Astrocyte of the hippocampus (primary cell): ENCODE measurements at regions not wholly inside any gene's neighbourhood (a gene's known extent, or its start where the extent isn't known, plus 50 kb on each side); places are given as distances from the start of the nearest gene placed in this dataset.
"Not testable (repeated sequence)": the region's sequence is repeated elsewhere in the genome, so short reads cannot be mapped to it uniquely, and the experiment has no call there.

Source experiments
- DNase-seq: peaks from one replicate; pipeline ENCODE4 v3.0.0; 2011; ENCODE audit warnings: low read depth, low spot score

DNA sequence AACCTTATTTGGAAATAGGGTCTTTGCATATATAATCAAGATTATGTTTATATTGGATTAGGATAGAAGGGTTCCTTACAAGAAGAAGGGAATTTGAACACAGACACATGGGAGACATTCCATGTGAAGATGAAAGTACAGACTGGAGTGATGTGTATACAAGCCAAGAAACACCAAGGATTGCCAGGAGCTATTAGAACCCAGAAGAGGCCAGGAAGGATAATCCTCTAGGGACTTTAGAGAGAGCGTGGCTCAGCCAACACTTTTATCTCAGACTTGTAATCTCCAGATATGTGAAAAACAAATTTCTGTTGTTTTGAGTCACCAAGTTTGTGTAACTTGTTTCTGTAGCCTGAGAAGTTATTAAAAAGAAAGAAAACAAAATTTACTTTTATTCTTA is 1173.9 kb upstream of the CITED2 start:
- peak; percentile 19 for DNase-seq

DNA sequence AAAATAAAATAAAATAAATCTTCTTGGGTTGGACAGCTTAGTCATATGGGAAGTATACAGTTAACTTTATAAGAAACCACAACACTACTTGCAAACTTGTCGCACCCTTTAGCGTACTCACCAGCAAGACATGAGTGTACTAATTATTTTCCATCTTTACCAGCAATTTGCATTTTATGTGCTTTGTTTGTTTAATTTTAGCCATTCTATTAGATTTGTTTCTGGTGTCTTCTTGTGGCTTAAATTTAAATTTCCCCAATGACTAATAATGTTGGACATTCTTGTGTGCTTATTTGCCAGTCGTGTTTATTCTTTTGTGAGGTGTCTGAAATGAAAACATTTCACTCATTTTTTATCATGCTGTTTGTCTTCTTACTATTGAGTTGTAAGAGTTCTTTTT is 1172.2 kb upstream of the CITED2 start:
- peak; percentile 44 for DNase-seq

DNA sequence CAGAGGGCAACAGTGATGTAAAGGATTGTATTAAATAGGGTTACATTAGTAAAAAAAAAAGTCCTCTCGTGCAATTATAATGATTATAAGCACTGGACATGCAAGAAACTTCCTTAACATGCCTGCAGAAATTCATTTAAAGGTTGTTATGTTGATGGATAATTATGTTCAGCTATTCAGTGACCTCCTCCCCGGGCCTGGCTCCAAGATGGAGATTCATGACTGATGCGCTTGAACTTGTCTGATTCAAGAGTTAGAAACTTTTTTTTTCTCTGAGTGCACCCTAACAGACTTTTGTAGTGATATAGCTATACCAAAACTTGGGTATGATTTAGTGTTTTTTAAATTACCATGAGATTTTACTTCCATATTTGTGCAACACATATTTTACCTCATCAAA is 1170.0 kb upstream of the CITED2 start:
- no peak for DNase-seq

DNA sequence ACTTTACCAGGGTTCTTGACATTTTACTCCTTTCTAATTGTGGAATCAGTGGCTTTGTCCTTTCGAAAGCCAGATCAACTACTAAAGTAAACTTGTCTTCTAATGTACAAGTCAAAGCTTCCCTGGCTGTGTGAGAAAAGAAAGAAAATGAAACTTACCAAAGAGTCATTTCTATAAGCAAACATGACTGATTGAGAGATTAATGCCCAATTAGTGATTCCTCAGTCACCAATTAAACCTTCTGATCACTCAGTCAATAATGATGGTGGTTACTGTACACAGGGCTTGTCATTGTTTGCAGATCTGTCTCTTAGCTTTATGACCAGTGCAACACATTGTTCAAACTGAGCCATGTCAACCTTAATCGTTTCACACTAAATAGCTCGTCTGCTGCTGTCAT is 1168.4 kb upstream of the CITED2 start:
- no peak for DNase-seq

DNA sequence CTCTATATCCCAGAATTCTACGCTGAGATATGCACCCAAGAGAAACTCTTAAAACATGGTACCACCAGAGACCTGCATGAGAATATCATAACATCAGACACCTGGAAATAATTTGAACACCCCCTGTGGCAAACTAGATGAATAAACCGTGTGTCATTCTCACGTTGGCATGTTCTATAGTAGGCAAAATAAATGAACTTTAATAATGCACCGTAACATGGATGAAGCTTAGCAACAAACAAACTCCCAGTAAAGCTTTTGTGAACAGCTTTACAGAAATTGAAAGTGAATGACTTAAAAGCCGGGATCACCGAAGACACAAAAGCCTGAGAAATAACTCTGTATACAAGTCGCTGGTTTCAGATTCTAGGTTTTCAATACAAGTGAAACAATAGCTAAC is 1166.8 kb upstream of the CITED2 start:
- peak; percentile 40 for DNase-seq

DNA sequence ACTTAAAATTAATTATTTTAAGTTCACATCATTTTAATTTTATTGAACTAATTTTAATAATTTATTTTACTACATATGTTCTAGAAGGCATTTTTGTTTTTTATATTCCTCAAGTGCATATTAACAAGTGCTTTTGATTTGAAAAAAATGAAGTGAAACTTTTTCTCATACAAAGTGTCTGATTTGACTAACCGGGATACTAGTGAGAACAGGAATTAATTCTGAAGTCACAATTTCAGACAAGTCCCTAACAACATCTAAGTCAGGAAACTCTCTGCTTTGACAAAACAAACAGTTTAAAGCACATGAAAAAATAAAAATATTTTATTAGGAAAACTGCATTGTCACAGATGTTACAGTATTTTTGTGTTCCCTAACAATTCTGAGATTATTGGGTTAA is 1166.3 kb upstream of the CITED2 start:
- no peak for DNase-seq

DNA sequence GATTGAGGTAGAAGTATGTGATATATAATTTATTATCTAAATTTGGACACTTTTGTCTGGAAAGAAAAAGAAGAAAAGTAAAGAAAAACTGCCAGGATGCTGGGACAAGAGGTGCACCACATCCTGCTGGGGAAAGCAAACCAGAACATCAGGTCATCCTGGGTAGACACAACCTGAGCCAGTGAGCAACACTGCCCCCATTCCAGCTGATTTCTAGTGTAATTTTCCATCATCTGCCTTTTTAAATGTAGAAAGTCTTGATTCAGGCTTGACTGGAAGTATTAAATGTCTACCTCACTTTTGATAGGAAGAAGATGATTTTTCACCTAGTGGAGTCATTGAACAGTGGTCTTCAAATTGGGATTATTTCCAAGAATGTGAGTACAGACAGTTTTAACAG is 1164.5 kb upstream of the CITED2 start:
- peak; percentile 44 for DNase-seq

DNA sequence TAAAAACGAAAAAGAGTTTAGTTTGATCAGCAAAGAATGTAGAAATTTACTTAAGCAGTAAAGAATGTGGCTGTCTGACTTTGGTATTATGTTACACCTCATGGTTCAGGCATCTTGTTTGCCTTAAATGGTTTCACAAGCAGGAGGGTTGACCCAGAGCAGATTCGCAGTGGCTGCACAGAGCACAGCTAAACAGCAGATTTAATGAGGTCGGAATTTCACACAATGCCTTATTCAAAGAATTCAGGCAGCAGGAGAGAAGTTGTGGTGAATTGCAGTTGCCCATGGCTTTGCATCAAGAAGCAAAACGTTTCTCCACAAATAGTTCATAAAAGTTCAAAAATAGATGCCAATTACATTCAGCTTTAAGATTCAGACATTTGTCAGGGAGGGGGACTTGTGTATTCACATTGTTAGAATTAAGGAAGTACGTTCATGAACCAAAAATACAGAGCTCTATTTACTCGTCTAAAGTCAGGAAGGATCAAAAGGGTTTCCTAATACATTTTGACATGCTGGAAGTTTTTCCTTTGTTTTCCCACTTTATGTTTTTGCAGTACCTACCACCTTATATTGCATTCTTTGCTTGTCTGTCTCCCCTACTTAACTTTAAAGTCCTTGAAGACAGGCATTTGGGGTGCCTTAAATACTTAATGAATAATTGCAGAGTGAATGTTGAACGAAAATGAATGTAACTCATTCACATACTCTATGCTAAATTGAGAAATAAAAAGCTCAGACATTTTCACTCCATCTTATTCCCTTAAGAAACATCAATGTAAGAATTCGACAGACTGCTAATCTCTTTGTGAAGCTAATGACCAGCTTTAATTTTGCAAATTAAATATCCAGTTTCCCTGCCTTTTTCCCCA is 1163.6 kb upstream of the CITED2 start:
- peak; percentile 98 for DNase-seq

DNA sequence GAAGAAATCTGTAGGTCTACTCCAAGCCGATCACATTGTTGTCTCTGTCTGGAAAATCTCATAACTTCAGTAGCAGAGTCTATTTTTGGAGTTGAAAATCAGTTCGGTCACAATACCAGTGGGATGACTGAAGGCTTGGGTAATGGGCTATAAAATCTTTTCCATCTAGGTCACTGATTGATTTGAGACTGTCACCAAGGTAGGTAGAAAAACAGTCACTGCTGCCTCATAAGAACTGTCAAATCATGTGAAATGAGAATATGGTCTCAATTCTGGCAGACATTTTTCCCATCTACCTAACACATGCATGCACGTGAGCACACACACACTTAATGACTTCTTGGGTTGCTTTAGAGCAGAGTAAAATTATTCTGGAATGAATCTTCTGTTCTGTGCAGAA is 1162.8 kb upstream of the CITED2 start:
- peak; percentile 62 for DNase-seq

DNA sequence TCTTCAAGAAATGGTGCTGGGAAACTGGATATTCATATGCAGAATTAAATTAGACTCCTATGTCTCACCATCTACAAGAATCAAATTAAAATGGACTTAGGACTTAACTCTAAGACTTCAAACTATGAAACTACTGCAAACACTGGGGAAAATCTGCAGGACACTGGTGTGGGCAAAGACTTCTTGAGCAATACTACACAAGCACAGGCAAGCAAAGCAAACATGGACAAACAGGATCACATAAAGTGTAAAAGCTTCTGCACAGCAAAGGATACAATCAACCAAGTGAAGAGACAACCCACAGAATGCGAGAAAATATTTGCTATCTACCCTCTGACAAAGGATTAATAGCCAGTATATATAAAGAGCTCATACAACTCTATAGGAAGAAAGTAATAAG is 1161.1 kb upstream of the CITED2 start:
- no peak for DNase-seq

DNA sequence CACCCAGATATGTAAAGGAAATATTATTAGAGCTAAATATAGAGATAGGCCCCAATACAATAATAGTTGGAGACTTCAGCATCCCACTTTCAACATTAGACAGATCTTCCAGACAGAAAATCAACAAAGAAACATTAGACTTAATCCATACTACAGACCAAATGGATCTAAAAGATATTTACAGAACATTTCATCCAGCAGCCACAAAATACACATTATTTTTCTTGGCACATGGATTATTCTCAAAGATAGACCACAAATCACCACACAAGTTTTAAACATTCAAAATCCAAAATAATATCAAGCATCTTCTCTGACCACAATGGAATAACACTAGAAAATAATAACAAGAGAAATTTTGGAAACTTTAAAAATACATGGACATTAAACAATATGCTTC is 1159.1 kb upstream of the CITED2 start:
- DNase-seq: no peak

DNA sequence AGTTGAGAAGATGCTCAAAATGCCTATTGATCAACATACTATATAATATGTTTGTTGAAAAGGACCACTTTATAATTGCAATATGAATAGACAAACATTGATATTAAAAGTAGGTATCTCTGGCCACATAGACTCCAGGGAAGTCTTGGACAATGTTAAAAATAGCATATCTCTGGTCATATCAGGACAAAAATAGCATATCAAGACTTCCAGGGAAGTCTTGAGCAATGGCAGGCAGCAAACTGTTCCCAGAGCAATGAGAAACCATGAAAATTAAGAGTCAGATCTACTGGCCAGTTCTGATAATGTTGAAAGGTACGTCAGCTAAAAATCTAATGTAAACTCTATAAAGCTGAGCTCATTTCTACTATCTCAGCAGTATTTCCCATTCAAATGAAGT is 1130.3 kb upstream of the CITED2 start:
- no peak for DNase-seq

DNA sequence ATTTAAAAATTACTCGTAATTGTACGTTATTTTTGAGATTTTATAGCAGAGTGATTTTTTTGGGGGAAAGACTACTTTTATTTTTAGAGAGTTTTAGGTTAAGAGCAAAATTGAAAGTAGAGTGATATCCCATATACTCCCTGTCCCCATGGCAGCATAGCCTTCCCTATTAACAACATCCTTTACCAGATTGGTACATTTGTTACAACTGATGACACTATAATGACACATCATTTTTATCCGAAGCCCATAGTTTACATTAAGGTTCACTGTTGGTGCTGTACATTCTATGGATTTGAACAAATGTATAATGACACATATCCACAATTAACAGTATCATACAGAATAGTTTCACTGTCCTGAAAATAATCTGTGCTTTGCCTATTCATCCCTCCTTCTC is 1126.4 kb upstream of the CITED2 start:
- no peak for DNase-seq

DNA sequence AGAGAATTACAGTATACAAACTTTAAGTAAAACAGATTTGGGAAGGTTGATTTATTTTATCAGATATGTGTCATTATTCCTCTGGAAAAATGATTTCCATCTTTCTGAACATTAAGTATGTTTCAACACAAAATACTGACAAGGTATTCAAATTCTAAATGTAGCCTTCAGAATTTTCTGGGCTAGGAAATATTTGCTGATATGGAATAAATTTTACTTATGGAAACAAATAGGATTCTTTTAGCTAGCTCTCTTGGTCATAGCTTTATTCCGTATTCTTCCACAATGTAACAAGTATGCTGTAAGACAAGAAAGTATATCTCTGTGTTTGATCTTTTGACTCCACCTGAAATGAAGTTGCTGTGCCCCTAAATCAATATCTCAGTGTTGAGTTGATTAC is 1125.2 kb upstream of the CITED2 start:
- DNase-seq: no peak

DNA sequence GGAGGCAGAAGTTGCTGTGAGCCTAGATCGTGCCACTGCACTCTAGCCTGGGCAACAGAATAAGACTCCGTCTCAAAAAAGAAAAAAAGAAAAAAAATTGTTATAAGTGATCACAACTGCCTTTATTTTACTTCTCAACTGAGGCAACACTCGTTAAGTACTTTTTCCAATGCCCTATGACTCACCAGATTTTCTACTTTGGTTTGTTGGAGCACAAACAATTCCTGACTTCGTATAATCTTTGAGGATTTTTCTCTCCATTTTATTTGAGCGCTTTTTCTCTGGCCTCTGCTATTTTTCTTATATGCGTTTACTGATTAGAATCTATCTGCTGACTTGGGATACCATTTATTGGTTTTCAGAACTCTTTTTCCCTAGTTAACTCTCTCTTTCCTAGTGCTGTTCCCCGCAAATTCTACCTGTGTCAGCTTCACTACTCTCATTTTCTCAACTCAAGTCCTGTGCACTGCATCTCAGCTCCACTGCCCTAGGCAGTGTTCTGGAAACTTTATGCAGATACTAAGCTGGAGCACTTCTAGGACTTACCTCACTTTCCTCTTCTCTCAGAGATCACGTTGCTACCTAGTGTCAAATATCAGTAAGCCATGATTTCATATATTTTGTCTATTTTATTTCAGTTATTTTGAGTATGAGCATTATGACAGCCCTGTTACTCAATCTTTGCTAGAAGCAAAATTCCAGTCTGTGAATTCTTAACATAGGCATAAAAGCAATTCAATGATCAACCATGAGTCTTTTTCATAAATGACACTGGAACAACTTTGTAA is 1120.1 kb upstream of the CITED2 start:
- no peak for DNase-seq

DNA sequence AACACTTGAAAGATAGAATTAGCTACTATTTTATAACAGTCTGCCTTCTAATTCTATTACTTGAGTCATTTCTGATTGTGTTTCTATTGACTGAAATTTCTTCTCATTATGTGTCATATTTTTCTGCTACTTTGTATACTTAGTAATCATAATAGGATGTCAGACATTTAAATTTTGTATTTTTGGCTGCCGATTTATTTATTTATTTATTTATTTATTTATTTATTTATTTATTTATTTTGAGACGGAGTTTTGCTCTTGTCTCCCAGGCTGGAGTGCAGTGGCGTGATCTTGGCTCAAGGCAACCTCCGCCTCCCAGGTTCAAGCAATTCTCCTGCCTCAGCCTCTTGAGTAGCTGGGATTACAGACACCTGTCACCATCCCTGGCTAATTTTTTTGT is 1119.0 kb upstream of the CITED2 start:
- not testable (repeated sequence) for DNase-seq

DNA sequence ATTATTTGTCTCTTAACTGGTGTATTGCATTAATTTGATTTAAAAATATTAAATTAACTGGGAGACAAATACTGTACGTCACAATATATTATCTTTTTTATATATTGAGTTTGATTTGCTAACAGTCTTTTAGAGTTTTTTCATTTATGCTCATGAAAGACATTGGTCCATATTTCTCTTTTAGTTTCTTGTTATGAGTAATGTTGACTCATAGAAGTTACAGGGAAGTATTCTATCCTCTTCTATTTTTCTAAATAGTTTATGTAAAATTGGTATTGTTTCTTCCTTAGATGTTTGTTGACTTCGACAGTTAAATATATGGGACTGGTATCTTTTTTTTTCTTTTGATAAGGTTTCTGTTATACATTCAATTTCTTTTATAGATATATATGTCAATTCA is 1115.6 kb upstream of the CITED2 start:
- no peak for DNase-seq

DNA sequence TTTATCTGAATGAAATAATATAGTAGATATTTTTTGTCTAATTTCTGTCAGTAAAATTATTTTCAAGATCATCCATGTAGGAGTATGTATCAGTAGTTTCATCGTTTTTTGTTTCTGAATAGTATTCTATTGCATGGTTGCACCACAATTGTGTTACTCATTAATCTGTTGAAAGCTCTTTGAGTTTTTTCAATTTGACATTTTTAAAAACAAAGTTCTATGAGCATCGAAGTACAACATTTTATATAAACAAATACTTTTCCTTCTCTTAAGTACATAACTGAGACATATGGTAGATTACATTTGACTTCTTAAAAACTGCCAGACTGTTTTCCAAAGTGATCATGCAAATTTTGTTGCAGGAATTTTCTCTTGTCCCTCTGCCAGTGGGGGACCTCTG is 1113.1 kb upstream of the CITED2 start:
- no peak for DNase-seq

DNA sequence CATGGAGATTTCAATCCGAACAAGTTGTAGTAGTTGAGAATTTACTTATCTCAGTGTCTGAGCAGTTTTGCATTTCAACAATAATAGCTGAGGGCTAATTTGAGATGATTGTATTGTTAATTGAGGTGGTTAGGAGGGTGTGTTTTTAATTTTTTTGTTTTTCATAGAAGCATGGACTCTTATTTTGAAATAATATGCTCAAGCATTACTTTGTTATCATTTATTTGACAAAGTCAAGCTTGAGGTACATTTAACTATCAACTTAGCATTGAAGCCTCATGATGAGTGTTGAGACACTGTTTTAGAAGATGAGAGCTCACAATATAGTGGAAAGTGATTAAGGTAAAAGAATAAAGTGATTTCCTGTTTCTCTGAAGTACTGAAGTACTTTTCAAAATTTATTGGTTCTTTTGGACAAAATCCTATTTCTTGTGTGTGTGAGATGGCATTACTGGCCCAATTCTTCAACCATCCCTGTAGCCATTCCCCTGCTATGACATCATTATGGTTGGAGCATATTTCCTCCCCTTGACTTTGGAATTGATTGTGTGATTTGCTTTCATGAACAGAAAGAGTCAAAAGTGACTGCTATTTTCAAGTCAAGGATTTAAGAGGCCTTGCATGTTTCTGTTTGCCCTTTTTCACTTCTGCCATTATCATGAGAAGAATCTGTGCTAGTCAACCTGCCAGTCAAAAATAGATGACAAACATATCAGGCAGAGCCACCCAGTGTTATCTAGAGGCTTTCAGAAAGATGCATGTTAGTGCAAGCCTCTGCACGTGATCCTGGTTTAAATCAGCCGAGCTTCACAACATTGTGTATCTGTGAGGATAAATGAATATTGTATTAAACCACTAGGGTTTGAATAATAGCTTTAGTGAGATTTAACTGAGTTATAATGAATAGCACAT is 1112.3 kb upstream of the CITED2 start:
- peak; percentile 46 for DNase-seq

DNA sequence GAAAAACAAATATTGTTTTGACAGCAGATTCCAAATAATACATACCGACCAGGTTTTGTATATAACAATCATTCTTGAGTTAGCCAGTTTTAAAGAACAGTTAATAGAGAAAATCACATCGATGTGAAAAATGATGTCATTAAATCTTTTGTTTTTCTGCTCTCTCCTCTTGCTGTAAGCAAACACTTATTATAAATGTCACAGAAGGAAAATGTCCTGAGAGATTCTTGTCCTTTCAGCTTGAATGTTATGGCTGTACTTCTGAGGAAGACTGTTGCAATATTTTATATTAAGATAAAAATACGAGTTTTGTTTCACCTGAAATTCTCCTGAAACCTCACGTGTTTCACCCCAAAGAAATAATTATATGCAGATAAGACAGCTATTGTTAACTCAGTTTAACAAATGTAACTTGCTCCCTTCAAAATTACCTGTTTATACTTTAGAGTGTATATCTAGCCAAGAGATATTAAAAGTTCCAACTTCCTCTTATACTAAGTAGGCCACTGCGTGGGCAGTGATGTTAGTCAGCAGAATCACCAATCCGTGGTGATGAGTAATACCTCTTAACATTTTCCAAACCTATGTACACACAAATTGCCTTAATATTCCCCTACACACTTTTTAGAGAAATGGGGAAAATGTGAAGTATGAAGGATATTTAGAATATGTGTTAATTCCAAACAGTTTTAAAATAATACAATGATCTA is 1111.4 kb upstream of the CITED2 start:
- DNase-seq: peak; percentile 79

DNA sequence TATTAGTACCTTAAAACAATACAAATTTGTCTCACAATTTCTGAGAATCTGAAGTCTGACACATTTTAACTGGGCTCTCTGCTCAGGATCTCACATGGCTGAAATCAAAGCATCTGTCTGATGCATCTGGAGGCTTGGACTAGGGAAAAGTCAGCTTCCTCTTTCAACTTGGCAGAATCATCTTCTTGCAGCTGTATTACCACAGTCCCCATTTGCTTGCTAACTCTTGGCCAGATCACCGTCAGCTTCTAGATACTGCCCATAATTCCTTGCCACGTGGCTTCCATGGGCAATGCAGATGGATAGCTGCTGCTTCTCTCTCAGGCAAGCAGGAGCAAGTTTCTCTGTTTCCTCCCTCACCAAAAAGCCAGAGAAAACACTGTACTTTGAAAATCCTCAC is 1106.4 kb upstream of the CITED2 start:
- no peak for DNase-seq
